ENCODE measurements at regions not wholly inside any gene's neighbourhood (a gene's known extent, or its start where the extent isn't known, plus 50 kb on each side); places are given as distances from the start of the nearest gene placed in this dataset.

DNA sequence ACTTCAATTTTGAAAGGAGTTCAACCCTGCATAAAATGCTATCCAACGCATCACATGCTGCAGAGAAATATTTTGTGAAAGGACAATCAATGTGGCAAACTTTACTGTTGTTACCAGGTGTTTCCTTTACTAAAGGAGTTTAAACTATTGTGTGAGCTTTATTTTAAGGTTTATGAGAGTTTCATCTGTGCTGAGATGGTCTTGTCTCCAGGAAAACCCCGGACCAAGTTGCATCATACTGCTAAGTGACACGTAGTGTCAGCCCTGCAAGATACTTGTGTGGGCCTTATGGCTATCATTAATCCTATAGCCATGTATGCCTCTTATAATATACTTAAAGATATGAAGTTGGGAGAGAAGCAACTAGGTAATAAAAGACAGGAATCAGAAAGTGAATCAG is 94.5 kb upstream of the EPHA6 start:
- DNase-seq (ENCODE audit: low read depth, low spot score) = no peak
- no peak overlapping the region for H3K4me3 ChIP-seq (ENCODE audit: low read depth, low read length)
- in situ Hi-C loops (cut with HindIII; ENCODE audit: low sequenced_read_pairs) = no loop called here
- TF ChIP-seq, protein P1, sequence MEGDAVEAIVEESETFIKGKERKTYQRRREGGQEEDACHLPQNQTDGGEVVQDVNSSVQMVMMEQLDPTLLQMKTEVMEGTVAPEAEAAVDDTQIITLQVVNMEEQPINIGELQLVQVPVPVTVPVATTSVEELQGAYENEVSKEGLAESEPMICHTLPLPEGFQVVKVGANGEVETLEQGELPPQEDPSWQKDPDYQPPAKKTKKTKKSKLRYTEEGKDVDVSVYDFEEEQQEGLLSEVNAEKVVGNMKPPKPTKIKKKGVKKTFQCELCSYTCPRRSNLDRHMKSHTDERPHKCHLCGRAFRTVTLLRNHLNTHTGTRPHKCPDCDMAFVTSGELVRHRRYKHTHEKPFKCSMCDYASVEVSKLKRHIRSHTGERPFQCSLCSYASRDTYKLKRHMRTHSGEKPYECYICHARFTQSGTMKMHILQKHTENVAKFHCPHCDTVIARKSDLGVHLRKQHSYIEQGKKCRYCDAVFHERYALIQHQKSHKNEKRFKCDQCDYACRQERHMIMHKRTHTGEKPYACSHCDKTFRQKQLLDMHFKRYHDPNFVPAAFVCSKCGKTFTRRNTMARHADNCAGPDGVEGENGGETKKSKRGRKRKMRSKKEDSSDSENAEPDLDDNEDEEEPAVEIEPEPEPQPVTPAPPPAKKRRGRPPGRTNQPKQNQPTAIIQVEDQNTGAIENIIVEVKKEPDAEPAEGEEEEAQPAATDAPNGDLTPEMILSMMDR (IDR thresholded peaks at IDR 0.05; ENCODE audit: low read depth, low read length) = no peak

GRCh38 chr3:96731031-96731430 is 83.4 kb upstream of the EPHA6 start:
- TF ChIP-seq, protein P1 (IDR thresholded peaks at IDR 0.05; ENCODE audit: low read depth, low read length) = no peak
- no peak overlapping the region for H3K4me3 ChIP-seq (ENCODE audit: low read depth, low read length)
- DNase-seq (ENCODE audit: low read depth, low spot score) = no peak
- in situ Hi-C loops (cut with HindIII; ENCODE audit: low sequenced_read_pairs) = no loop called here

- in situ Hi-C loops (cut with HindIII; ENCODE audit: low sequenced_read_pairs) = no loop called here
- H3K4me3 ChIP-seq (ENCODE audit: low read depth, low read length) = no peak overlapping the region
- no peak for DNase-seq (ENCODE audit: low read depth, low spot score)
- TF ChIP-seq, protein P1 (IDR thresholded peaks at IDR 0.05; ENCODE audit: low read depth, low read length) = no peak
Observed at GRCh38 chr3:96734273-96735009, 80.0 kb upstream of the EPHA6 start.

DNA sequence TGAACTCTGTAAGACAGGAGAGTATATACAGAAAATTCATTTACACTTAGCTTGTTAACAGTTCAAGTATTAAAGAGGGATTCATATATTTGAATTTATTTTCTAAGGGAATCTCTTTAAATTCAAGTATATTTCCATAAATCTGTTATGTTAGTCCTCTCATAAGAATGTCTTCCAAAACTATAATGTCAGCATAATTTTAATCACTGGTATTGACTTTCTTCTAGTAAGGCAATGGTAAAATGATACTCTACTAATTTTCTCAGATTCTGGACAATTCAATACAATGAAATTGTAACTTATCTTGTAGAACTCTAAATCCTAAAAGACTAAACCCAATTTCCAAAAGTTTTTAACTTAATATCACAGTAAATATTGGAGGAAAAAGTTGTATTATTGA is 66.3 kb upstream of the EPHA6 start:
- in situ Hi-C loops (cut with HindIII; ENCODE audit: low sequenced_read_pairs) = no loop called here
- TF ChIP-seq, protein P1 (IDR thresholded peaks at IDR 0.05; ENCODE audit: low read depth, low read length) = no peak
- no peak overlapping the region for H3K4me3 ChIP-seq (ENCODE audit: low read depth, low read length)
- DNase-seq (ENCODE audit: low read depth, low spot score) = no peak

DNA sequence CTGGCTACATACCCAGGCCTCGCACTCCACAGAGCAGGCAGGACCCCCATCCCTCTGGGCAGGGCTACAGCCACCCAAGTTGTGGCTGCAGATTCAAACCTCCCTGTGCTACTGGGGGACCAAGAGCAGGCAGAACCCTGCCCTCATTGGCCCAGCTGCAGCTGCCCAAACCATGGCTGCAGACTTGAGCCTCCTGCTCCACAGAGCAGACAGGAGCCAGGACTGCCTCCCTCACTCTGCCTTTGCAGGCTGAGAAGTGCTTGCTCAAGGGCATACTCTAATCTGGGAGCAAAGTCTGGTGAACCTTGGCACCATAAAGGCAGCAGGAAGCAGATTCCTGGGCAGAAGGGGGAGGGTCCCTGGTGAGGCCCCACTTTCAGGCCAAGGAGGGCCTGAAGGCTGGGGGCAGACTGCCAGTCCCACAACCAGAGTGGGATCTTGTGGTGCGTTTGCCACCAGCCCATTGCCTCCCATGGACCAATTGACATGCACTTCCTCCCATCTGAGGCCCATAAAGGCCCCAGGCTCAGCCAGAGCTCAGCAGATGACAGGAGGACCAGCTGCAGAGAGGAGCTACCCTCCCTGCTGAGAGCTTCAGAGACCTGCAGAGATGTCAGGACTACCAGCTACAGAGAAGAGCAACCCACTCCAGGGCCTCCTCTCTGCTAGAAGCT is 64.2 kb upstream of the EPHA6 start:
- TF ChIP-seq, protein P1 (IDR thresholded peaks at IDR 0.05; ENCODE audit: low read depth, low read length) = no peak
- DNase-seq (ENCODE audit: low read depth, low spot score) = no peak
- in situ Hi-C loops (cut with HindIII; ENCODE audit: low sequenced_read_pairs) = no loop called here
- H3K4me3 ChIP-seq (ENCODE audit: low read depth, low read length) = no peak overlapping the region

- in situ Hi-C loops (cut with HindIII; ENCODE audit: low sequenced_read_pairs) = no loop called here
- TF ChIP-seq, protein P1 (IDR thresholded peaks at IDR 0.05; ENCODE audit: low read depth, low read length) = no peak
- DNase-seq (ENCODE audit: low read depth, low spot score) = no peak
- no peak overlapping the region for H3K4me3 ChIP-seq (ENCODE audit: low read depth, low read length)
Observed at GRCh38 chr3:96753124-96753523, 61.3 kb upstream of the EPHA6 start.
